Smooth muscle cell (in vitro differentiated cells): ENCODE measurements at regions not wholly inside any gene's neighbourhood (a gene's known extent, or its start where the extent isn't known, plus 50 kb on each side); places are given as distances from the start of the nearest gene placed in this dataset.

ENCODE experiments used
- DNase-seq: peaks from one replicate; lab custom pipeline; 2025; ENCODE audit not compliant: unreplicated experiment; lab: John Stamatoyannopoulos, UW
- H2AFZ ChIP-seq: fragments of 200-600 bp; sonication (generic); 2 replicates; pipeline ENCODE4 v1.6.0; 2016; ENCODE audit warnings: antibody characterized with exemption, low read depth, mild to moderate bottlenecking
- H3F3A ChIP-seq: fragments of 200-600 bp; sonication (generic); 2 replicates; pipeline ENCODE4 v1.6.0; 2017; ENCODE audit warnings: antibody characterized with exemption, low read depth
- H3K27ac ChIP-seq: fragments of 200-600 bp; sonication (generic); 2 replicates; pipeline ENCODE4 v1.5.1; 2016; ENCODE audit warnings: low read depth, mild to moderate bottlenecking
- H3K27me3 ChIP-seq: fragments of 200-600 bp; sonication (generic); 2 replicates; pipeline ENCODE4 v1.6.1; 2016; ENCODE audit warnings: low read depth, mild to moderate bottlenecking
- H3K36me3 ChIP-seq: fragments of 200-600 bp; sonication (generic); 2 replicates; pipeline ENCODE4 v1.5.1; 2016; ENCODE audit warnings: low read depth
- H3K4me1 ChIP-seq: fragments of 200-600 bp; sonication (generic); 2 replicates; pipeline ENCODE4 v1.5.1; 2016; ENCODE audit warnings: low read depth
- H3K4me2 ChIP-seq: fragments of 200-600 bp; sonication (generic); 2 replicates; pipeline ENCODE4 v1.6.0; 2016; ENCODE audit warnings: mild to moderate bottlenecking
- H3K4me3 ChIP-seq: fragments of 200-600 bp; sonication (generic); 2 replicates; pipeline ENCODE4 v1.5.1; 2016; ENCODE audit warnings: mild to moderate bottlenecking
- H3K79me2 ChIP-seq: fragments of 200-600 bp; sonication (generic); 2 replicates; pipeline ENCODE4 v1.6.0; 2016; ENCODE audit warnings: low read depth, mild to moderate bottlenecking
- H3K9ac ChIP-seq: fragments of 200-600 bp; sonication (generic); 2 replicates; pipeline ENCODE4 v1.6.0; 2016; ENCODE audit warnings: low read depth
- H3K9me3 ChIP-seq: fragments of 200-600 bp; sonication (generic); replicated peaks from 2 replicates; pipeline ENCODE4 v1.5.1; 2016; ENCODE audit warnings: low read depth
- H4K20me1 ChIP-seq: fragments of 200-600 bp; sonication (generic); 2 replicates; pipeline ENCODE4 v1.6.0; 2016; ENCODE audit warnings: low read depth
- WGBS: methylation state at CpG from one replicate; pipeline ENCODE4 v1.1.7; 2016; ENCODE audit warnings: low lambda C conversion rate; 5-methylcytosine and 5-hydroxymethylcytosine counted together
- TF ChIP-seq, protein P1 (sequence below): fragments of 200-600 bp; sonication (generic); IDR thresholded peaks from 2 replicates; pipeline ENCODE4 v1.5.1; 2017; ENCODE audit warnings: borderline replicate concordance, mild to moderate bottlenecking, antibody characterized with exemption; ENCODE audit not compliant: insufficient read depth, poor library complexity, severe bottlenecking

DNA sequence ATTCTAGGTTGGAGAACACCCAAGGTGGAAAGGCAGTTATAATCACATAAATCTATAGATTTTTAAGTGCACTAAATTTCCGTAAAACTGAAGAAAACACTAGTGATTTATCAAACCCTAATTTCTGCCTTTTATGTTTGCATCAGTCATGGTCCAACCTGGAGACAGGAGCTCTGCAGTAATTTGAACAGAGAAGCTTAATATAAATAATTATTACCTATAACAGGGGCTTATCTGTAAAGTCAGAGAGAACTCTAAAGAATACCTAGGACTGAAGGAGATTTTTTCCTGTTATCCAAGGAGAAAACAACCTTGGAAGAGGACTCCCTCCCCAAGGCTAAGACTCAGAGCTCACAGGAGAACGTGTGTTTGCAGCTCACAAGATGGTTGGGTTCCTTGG lies 95.1 kb downstream of the MPP7 start:
- DNase-seq: no peak
- Histone ChIP-seq H3K9me3 (no peaks in the 10 kb centered on the region), H3K4me1 (no peaks in the 10 kb centered on the region), H3K9ac (no peak overlapping the region), H3F3A (no peaks in the 10 kb centered on the region), H3K4me2 (no peak overlapping the region), H3K27me3 (no peaks in the 10 kb centered on the region), H3K27ac (no peak overlapping the region), H3K4me3 (no peak overlapping the region), H3K79me2 (no peaks in the 10 kb centered on the region), H4K20me1 (no peaks in the 10 kb centered on the region), H2AFZ (no peak overlapping the region), H3K36me3 (no peaks in the 10 kb centered on the region)
- 94% methylated on average over 2 of the region's 2 CpGs for WGBS
- TF ChIP-seq, protein P1, sequence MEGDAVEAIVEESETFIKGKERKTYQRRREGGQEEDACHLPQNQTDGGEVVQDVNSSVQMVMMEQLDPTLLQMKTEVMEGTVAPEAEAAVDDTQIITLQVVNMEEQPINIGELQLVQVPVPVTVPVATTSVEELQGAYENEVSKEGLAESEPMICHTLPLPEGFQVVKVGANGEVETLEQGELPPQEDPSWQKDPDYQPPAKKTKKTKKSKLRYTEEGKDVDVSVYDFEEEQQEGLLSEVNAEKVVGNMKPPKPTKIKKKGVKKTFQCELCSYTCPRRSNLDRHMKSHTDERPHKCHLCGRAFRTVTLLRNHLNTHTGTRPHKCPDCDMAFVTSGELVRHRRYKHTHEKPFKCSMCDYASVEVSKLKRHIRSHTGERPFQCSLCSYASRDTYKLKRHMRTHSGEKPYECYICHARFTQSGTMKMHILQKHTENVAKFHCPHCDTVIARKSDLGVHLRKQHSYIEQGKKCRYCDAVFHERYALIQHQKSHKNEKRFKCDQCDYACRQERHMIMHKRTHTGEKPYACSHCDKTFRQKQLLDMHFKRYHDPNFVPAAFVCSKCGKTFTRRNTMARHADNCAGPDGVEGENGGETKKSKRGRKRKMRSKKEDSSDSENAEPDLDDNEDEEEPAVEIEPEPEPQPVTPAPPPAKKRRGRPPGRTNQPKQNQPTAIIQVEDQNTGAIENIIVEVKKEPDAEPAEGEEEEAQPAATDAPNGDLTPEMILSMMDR: no peak

DNA sequence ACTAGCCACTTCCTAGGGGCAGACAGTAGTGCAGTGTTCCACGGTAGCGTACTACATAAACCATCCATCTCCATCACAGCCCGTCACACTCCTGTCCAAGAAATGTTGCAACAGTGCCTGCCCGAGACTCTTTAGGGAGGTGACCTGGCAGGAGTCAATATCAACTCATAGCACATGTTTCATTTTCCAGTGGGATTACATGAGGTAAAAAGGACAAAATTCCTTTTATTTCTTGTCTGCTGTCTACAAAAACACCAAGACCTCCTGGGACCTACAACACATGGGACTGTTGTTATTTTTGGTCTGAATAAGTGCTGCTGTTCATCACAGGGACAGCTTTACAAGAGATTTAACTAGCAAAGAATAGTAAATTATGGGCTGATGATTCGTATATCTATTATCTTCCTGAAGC lies 99.9 kb downstream of the MPP7 start:
- Histone ChIP-seq H3K79me2 (no peaks in the 10 kb centered on the region), H3K9me3 (no peaks in the 10 kb centered on the region), H3K27ac (no peak overlapping the region), H3K4me1 (no peaks in the 10 kb centered on the region), H3K4me3 (no peak overlapping the region), H3K9ac (no peak overlapping the region), H4K20me1 (no peaks in the 10 kb centered on the region), H3K27me3 (no peaks in the 10 kb centered on the region), H2AFZ (no peak overlapping the region), H3K36me3 (no peaks in the 10 kb centered on the region), H3F3A (no peaks in the 10 kb centered on the region), H3K4me2 (no peak overlapping the region)
- TF ChIP-seq, protein P1: no peak
- no peak for DNase-seq
- WGBS: 32% methylated on average over 5 of the region's 5 CpGs

DNA sequence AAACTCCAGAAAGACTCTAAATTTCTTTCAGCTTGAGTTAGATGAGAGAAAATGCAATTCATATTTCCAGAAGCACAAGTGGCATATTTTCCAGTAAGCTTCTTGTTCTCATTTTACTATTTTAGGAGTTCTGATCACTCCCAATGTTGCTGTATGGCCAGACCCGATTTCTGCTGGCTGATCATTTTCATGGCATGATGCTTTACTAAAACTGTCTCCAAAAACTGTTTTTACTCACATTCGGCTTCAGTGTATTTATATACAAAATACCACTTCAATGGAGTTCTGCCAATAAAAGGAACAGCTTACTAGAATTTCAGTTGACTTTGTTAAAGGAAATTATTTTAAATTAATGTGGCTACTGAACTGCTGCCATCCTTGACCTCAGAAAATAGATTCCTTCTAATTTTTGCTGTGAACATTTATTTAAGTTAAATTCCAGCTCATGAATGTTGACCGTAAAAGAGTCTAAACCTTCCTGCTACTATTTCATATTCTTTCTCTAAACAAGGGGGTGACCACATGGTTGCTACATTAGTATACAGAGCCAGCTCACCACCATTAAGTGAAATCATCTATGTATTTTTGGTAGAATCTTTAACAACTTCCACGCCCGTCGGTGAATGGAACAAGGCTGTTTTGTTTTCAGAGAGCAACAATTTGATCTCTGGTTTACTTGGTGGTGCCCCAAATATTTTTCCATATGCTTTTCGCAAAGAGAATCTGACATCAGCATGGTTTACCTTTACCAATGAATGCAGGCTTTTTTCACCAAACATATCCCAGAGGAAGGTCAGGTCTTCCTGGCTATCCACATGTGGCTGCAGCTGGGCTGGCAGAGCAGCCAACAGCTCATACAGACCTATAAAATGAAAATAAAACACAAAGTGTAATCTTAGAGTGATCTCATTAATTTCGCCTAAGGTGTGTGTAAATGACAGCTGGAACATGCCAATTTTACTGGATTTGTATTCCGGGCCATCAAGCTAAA lies 101.2 kb downstream of the MPP7 start:
- TF ChIP-seq, protein P1: no peak
- no peaks in the 10 kb centered on the region for H3K27me3 ChIP-seq
- 92% methylated on average over 9 of the region's 9 CpGs for WGBS
- DNase-seq: no peak
- no peak overlapping the region for H3K9ac ChIP-seq
- H3F3A ChIP-seq: no peaks in the 10 kb centered on the region
- H3K36me3 ChIP-seq: no peaks in the 10 kb centered on the region
- no peaks in the 10 kb centered on the region for H3K4me1 ChIP-seq
- no peak overlapping the region for H2AFZ ChIP-seq
- no peaks in the 10 kb centered on the region for H4K20me1 ChIP-seq
- no peaks in the 10 kb centered on the region for H3K9me3 ChIP-seq
- H3K79me2 ChIP-seq: no peaks in the 10 kb centered on the region
- no peak overlapping the region for H3K4me3 ChIP-seq
- H3K27ac ChIP-seq: no peak overlapping the region
- H3K4me2 ChIP-seq: no peak overlapping the region
